HG03159 (cell line): ENCODE measurements at regions not wholly inside any gene's neighbourhood (a gene's known extent, or its start where the extent isn't known, plus 50 kb on each side); places are given as distances from the start of the nearest gene placed in this dataset.

ENCODE experiments used
- ATAC-seq: cut with Tn5 transposase; IDR thresholded peaks from one replicate; pipeline ENCODE4 v1.9.1; 2021; ENCODE audit warnings: mild to moderate bottlenecking, moderate library complexity; ENCODE audit not compliant: unreplicated experiment

DNA sequence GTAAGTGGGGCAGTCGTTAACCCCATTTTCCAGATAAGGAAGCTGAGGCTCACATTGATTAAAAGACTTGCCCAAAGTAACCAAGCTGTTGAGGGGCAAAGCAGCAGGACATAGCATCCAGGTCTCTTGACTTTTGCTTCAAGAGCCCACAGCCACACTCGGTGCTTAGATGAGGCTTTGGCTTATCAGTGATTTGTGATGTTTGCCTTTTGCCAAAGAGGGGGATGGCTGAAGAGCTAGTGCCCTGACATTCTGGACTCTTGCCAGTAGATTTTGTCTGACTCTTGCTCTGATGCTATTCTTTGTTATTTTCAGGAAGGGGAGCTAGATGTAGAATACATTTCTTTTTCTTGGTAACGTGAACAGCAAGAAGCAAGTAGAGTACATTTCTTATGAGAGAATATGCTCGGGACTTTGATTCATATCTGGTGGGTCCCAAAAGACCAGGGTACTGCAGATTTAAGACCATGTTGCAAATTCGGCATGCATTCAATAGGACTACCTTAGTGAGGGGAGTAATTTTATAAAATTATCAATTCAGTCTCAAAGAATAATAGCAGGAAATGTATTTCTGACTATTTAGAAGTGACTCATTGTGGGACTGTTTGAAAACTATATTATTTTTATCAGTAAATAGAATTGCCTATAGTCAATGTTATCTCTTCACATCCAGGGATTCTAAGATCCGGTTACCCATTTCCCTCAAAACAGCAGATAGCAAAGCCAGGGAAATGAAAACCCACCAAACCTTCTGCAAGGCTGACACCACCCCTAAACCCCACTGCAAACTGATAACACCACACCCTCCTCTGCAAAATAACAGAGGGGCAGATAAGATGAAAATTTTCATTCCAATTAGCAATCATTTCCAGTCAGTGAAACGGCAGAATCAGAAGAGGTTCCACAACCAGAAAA lies 180.0 kb upstream of the BMPER start:
- no peak for ATAC-seq

GRCh38 chr7:33726582-33726981 lies 178.8 kb upstream of the BMPER start:
- no peak for ATAC-seq

DNA sequence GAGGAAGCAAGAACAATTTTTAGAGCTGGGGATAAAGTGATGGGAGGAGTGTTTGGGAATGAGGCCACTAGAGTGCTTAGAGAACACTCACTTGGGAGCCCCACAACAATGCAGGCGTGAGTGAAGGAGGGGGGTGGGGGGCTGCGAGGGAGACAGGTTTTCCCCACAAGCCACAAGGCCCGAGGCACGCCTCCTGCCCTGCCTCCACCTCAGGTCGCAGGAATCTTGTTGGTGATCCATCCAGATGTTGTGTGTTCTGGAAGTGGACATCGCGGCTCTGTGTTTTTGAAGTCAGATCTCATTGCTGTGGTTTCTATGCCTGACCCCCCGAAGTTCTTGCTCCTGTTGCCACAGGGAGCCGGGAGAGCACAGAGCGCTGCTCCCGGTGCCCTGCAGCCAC lies 178.0 kb upstream of the BMPER start:
- no peak for ATAC-seq

GRCh38 chr7:33728873-33729551 lies 176.3 kb upstream of the BMPER start:
- ATAC-seq, result no peak

- no peak for ATAC-seq
Measured at GRCh38 chr7:33729726-33730125, 175.6 kb upstream of the BMPER start.

GRCh38 chr7:33730958-33731357 lies 174.4 kb upstream of the BMPER start:
- no peak for ATAC-seq

GRCh38 chr7:33731912-33732311 lies 173.4 kb upstream of the BMPER start:
- no peak for ATAC-seq

DNA sequence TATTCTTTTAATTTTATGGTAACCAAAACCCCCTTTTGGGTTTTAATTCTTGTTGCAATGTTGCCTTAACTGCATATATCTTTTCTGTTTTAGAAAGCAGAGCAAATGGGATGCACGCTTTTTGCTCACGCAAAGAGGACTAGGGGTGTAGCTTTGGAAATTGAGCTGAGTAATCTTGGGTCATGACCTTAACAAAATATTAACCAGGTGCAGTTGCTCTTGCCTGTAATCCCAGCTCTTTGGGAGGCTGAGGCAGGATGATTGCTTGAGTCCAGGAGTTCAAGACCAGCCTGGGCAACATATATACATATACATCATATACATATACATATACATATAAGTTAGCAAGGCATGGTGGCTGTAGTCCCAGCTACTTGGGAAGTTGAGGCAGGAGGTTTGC lies 172.9 kb upstream of the BMPER start:
- no peak for ATAC-seq

DNA sequence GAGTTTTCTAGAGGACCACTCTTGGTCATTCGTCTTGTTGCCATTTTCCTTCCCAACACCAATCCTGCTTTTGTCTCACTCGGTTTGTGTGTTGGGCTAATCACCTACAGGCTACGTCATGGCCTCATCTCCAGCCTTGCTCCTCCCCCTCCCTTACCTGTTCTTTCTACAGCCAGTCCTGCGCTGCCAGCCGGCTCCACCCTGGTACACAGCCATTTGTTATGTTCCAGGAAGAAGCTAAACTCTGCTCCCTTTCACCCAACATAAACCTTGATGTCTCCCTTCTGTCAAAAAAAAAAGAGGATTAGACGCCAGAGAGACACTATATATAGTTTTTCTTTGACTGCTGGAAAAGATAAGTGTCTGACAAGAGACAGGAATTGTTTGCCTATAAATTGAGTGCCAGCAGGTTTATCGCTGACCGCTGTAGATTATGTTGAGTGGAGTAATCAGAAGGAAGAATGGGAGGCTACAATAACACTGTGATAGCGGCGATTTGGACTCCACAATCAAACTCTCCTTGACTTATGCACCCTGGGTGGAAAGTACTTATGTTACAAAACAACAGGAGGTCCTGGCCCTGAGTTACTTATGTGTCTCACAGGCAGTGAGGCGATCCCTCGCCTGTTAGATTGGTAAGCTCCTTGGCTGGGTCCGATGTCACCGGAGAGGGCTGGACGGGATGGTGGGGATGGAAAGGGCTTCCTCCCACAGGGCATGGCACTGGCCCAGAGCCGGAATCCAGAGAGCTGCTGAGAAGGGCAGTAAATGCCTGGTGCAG lies 171.3 kb upstream of the BMPER start:
- no peak for ATAC-seq

GRCh38 chr7:33735403-33735802 lies 169.9 kb upstream of the BMPER start:
- ATAC-seq, result no peak

- no peak for ATAC-seq
Measured at GRCh38 chr7:33736521-33737221, 168.7 kb upstream of the BMPER start.

- no peak for ATAC-seq
Measured at GRCh38 chr7:33738260-33738935, 166.9 kb upstream of the BMPER start.

GRCh38 chr7:33739286-33739685 lies 166.1 kb upstream of the BMPER start:
- no peak for ATAC-seq

DNA sequence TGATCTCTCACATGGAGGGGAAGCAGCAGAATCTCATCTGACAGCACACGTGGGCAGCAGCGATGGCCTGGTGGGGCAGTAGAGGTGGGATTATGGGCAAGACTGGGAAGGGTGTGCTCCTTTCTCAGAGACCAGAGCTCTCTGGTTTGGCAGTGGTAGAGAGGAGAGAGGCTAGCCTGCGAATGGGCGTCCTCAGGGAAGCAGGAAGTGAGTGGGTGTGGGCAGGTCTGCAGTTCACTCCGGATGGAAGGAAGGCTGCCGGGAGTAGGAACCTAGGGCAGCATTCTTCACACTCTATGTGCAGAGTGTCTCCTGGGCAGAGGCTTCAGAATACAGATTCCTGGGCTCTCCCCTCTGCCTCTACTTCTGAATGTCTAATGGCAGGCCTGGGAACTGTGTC lies 162.8 kb upstream of the BMPER start:
- ATAC-seq, result no peak

GRCh38 chr7:33742999-33743587 lies 162.2 kb upstream of the BMPER start:
- no peak for ATAC-seq

GRCh38 chr7:33743594-33743993 lies 161.7 kb upstream of the BMPER start:
- no peak for ATAC-seq

GRCh38 chr7:33744293-33745075 lies 160.9 kb upstream of the BMPER start:
- no peak for ATAC-seq

- no peak for ATAC-seq
Measured at GRCh38 chr7:33745934-33746333, 159.4 kb upstream of the BMPER start.

- ATAC-seq, result no peak
Measured at GRCh38 chr7:33748793-33749192, 156.5 kb upstream of the BMPER start.
